Transverse colon (tissue), 4 donors: ENCODE measurements at regions not wholly inside any gene's neighbourhood (a gene's known extent, or its start where the extent isn't known, plus 50 kb on each side); places are given as distances from the start of the nearest gene placed in this dataset.

Experiments
- CTCF ChIP-seq, 5 experiments: fragments of 200-600 bp in 3 of 5; fragments of 450-650 bp in 2 of 5; sonication (generic) in 3 of 5; IDR thresholded peaks; 1 replicate in 2 of 5; 2 replicates in 3 of 5; pipeline ENCODE4 v1.5.1; 2016 to 2017; ENCODE audit warnings: antibody characterized with exemption in 5 of 5, inconsistent platforms in 3 of 5, mild to moderate bottlenecking in 2 of 5, moderate library complexity in 1 of 5
- POLR2AphosphoS5 ChIP-seq, 3 donors: sonication (generic); formaldehyde crosslinking; IDR thresholded peaks; one replicate each; pipeline ENCODE4 v1.6.1; 2016; ENCODE audit warnings: antibody characterized with exemption in 3 of 3

DNA sequence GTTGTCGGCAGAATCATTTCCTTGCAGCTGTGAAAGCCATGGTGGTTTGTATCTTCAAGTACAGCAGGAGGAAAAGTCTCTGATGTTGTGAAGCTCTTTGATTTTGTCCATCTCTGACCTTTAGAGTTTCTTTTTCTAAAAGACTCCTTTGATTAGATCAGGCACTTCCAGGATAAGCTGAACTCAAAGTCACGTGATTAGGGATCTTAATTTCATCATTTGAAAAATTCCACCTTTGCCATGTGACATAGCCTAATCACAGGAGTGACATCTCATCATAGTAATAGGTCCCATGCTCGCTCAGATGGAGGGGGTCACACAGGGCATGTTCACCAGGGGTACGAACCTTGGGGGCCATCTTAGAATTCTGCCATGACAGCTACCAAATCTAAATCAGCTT, 441.5 kb upstream of the CDH4 start:
- TF ChIP-seq CTCF (IDR thresholded peaks at IDR 0.05) (no peak), POLR2AphosphoS5 (IDR thresholded peaks at IDR 0.05) (no peak)
